Heart left ventricle (tissue), 13 donors: ENCODE measurements at regions not wholly inside any gene's neighbourhood (a gene's known extent, or its start where the extent isn't known, plus 50 kb on each side); places are given as distances from the start of the nearest gene placed in this dataset.

Experiments
- POLR2A ChIP-seq, 2 donors: fragments of 450-650 bp; IDR thresholded peaks; one replicate each; pipeline ENCODE4 v1.6.1; 2017; ENCODE audit warnings: antibody characterized with exemption in 2 of 2, mild to moderate bottlenecking in 2 of 2, moderate library complexity in 2 of 2
- TF ChIP-seq, protein P1 (sequence below), 12 donors: fragments of 200-600 bp; sonication (generic) in 4 of 12; IDR thresholded peaks; one replicate each; pipeline versions ENCODE4 v1.5.0 to v1.8.0; 2018 to 2022; ENCODE audit warnings: antibody characterized with exemption in 12 of 12, mild to moderate bottlenecking in 5 of 12
- donor health status: ischemic (EF 13 %, LVEDD 7.1; RV severe dilation, severe dysfunction).
- donor health status: DM: no; HTN: yes; CAD: no.
- donor health status: DM: no; HTN: no; CAD: no.
- donor health status: ischemic (EF 25% LVEDD 6.9; RV normal size, moderate dysfunction).
- donor health status: ischemic (EF 25% LVEDD 5.7; RV mildly dilated, moderate dysfunction).
- donor health status: ischemic (EF 35%, LVEDD 5.7; RV mildly dilated, moderate dysfunction).
- donor health status: nonischemic (EF 11% LVEDD 7.7; RV severe dilation, severe dysfunction).
- donor health status: DM: yes; HTN: yes; CAD: no.
- donor health status: PGD.
- donor health status: ischemic (EF 29% LVEDD 5.4; RV normal size, mild dysfunction).
- donor health status: nonischemic (EF 23%, LVEDD 6.1; RV moderate dilation, normal function).

DNA sequence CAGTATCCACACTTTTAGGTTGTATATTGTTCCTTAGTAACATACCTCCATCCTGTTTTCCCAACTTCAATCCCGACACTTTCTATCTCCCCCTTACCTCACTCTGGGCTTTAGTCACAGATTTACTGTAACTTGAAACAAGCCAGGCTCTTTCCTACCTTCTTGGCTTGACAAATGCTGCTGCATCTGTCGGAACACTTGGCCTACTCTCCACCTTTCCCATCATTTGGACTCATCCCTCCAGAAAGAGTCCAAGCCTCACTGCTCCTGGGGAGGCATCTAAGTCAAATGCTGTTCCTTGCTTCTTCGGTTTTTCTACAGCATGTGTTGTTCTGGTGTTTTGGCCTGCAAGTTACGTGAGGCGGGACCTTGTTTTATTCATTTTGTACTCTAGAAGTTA, 142.4 kb downstream of the DACT1 start:
- TF ChIP-seq, protein P1, sequence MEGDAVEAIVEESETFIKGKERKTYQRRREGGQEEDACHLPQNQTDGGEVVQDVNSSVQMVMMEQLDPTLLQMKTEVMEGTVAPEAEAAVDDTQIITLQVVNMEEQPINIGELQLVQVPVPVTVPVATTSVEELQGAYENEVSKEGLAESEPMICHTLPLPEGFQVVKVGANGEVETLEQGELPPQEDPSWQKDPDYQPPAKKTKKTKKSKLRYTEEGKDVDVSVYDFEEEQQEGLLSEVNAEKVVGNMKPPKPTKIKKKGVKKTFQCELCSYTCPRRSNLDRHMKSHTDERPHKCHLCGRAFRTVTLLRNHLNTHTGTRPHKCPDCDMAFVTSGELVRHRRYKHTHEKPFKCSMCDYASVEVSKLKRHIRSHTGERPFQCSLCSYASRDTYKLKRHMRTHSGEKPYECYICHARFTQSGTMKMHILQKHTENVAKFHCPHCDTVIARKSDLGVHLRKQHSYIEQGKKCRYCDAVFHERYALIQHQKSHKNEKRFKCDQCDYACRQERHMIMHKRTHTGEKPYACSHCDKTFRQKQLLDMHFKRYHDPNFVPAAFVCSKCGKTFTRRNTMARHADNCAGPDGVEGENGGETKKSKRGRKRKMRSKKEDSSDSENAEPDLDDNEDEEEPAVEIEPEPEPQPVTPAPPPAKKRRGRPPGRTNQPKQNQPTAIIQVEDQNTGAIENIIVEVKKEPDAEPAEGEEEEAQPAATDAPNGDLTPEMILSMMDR (IDR thresholded peaks at IDR 0.05) = no peak
- no peak for TF ChIP-seq POLR2A (IDR thresholded peaks at IDR 0.05)
